ENCODE measurements at regions not wholly inside any gene's neighbourhood (a gene's known extent, or its start where the extent isn't known, plus 50 kb on each side); places are given as distances from the start of the nearest gene placed in this dataset.
A peak's percentile ranks its signal among the peaks of the same experiment; 100 is the strongest.

GRCh38 chr5:122262103-122262502 lies 49.9 kb upstream of the SNCAIP start:
- Mint-ChIP-seq H3K27me3 (ENCODE audit: low read depth) (no peaks in the 10 kb centered on the region), H3K4me3 (no peak overlapping the region), H3K36me3 (peaks cover 8% of the 10 kb centered on the region), H3K9me3 (peaks cover 17% of the 10 kb centered on the region), H3K27ac (peak overlapping the region; percentile 32), H3K4me1 (peaks cover 40% of the 10 kb centered on the region)
- DNase-seq (ENCODE audit: low spot score in 2 of 2, unreplicated experiment in 2 of 2), result no peak
- TF ChIP-seq, protein P1, sequence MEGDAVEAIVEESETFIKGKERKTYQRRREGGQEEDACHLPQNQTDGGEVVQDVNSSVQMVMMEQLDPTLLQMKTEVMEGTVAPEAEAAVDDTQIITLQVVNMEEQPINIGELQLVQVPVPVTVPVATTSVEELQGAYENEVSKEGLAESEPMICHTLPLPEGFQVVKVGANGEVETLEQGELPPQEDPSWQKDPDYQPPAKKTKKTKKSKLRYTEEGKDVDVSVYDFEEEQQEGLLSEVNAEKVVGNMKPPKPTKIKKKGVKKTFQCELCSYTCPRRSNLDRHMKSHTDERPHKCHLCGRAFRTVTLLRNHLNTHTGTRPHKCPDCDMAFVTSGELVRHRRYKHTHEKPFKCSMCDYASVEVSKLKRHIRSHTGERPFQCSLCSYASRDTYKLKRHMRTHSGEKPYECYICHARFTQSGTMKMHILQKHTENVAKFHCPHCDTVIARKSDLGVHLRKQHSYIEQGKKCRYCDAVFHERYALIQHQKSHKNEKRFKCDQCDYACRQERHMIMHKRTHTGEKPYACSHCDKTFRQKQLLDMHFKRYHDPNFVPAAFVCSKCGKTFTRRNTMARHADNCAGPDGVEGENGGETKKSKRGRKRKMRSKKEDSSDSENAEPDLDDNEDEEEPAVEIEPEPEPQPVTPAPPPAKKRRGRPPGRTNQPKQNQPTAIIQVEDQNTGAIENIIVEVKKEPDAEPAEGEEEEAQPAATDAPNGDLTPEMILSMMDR (IDR thresholded peaks at IDR 0.05; ENCODE audit: unreplicated experiment), result no peak

Data from mesothelial cell of epicardium (in vitro differentiated cells).